ENCODE measurements at regions not wholly inside any gene's neighbourhood (a gene's known extent, or its start where the extent isn't known, plus 50 kb on each side); places are given as distances from the start of the nearest gene placed in this dataset.
A peak's percentile ranks its signal among the peaks of the same experiment; 100 is the strongest.

DNA sequence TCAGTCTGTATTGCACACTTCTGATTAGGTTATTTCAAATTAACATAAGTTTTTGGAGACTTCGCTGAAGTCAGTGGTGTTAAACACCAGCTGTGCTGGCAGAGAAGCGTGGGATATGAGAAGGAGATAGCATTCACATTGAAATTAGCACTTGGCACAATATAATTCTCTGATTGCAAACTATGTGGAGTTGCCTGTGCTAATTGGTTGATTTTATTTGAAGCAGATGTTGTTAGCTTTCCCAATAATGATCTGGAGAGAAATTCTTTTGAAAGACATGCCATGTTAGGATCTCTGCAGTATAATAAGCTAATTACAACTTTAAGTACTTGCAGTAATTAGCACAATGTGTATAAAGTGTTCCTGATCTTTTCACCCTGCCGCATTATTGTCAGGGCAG, 367.4 kb upstream of the ARX start:
- no peak for TF ChIP-seq MYC (IDR thresholded peaks at IDR 0.05; ENCODE audit: low read depth, low read length)
- TF ChIP-seq, protein P1, sequence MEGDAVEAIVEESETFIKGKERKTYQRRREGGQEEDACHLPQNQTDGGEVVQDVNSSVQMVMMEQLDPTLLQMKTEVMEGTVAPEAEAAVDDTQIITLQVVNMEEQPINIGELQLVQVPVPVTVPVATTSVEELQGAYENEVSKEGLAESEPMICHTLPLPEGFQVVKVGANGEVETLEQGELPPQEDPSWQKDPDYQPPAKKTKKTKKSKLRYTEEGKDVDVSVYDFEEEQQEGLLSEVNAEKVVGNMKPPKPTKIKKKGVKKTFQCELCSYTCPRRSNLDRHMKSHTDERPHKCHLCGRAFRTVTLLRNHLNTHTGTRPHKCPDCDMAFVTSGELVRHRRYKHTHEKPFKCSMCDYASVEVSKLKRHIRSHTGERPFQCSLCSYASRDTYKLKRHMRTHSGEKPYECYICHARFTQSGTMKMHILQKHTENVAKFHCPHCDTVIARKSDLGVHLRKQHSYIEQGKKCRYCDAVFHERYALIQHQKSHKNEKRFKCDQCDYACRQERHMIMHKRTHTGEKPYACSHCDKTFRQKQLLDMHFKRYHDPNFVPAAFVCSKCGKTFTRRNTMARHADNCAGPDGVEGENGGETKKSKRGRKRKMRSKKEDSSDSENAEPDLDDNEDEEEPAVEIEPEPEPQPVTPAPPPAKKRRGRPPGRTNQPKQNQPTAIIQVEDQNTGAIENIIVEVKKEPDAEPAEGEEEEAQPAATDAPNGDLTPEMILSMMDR (IDR thresholded peaks at IDR 0.05; ENCODE audit: low read depth, low read length), result no peak
- TF ChIP-seq, protein P2, sequence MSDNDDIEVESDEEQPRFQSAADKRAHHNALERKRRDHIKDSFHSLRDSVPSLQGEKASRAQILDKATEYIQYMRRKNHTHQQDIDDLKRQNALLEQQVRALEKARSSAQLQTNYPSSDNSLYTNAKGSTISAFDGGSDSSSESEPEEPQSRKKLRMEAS (IDR thresholded peaks at IDR 0.05; ENCODE audit: low read depth, low read length), result no peak
- no peak for TF ChIP-seq POLR2A (IDR thresholded peaks at IDR 0.05; ENCODE audit: extremely low read depth, insufficient read length)
- no peak overlapping the region for H3K4me3 ChIP-seq (ENCODE audit: low read depth, low read length)
- no peak for DNase-seq (ENCODE audit: low read depth)

DNA sequence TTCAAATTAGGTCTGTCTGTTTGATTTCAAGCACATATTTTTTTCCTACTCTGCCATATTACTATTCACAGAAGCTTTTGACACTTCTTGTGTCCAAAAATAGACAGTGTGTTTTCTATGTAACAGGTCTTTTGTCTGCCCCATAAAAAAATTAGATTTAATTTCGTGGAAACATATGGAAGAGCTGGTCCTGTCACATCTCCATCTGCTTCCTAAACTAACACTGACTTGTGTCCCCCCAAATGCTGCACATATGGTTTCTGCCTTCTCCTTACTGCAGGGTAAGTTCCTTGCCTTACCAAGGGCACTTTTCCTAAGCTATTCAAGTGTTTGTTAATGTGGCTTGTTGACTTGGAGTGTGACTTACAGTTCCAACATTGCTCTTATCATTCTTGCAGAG, 340.7 kb upstream of the ARX start:
- TF ChIP-seq, protein P1 (IDR thresholded peaks at IDR 0.05; ENCODE audit: low read depth, low read length), result no peak
- TF ChIP-seq, protein P2 (IDR thresholded peaks at IDR 0.05; ENCODE audit: low read depth, low read length), result no peak
- TF ChIP-seq MYC (IDR thresholded peaks at IDR 0.05; ENCODE audit: low read depth, low read length), result no peak
- no peak for TF ChIP-seq POLR2A (IDR thresholded peaks at IDR 0.05; ENCODE audit: extremely low read depth, insufficient read length)
- no peak overlapping the region for H3K4me3 ChIP-seq (ENCODE audit: low read depth, low read length)
- no peak for DNase-seq (ENCODE audit: low read depth)

DNA sequence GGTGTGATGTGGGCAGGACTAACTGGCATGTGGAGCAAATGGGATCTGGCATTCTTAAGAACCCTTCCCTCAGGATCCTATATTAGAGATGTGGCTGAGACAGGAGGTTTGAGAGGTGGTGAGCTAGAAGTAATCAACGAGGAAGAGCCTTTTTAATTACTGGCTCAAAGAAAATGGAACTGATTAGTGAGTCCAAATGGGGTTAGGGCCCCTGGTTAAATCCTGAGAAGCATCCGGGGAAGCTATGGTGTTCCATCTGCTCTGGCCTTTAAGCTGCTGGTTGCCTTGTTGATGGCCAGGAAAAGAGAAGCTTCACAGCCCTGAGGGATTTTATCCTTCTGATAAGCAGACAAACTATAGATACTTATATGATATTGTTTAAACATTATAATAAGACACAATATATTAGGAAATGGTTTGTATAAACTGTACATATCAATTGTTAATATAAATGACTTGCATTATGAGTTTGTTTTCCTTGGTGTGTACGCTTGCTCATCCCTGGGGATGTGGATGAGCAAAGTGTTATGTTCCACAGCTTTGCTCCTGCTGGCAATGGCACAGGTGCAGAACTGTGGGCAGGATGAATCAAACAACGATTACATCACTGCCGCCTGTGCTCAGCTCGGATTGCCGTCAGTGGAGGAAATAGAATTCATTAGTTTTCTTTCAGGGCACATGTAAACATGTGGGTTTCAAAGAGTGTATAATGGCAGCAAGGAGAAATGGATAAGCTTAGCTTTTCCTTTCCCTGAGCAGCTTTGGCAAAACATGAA, 328.6 kb upstream of the ARX start:
- H3K4me3 ChIP-seq (ENCODE audit: low read depth, low read length), result no peak overlapping the region
- DNase-seq (ENCODE audit: low read depth), result no peak
- TF ChIP-seq POLR2A (IDR thresholded peaks at IDR 0.05; ENCODE audit: extremely low read depth, insufficient read length), result no peak
- TF ChIP-seq, protein P1 (IDR thresholded peaks at IDR 0.05; ENCODE audit: low read depth, low read length), result no peak
- TF ChIP-seq, protein P2 (IDR thresholded peaks at IDR 0.05; ENCODE audit: low read depth, low read length), result no peak
- TF ChIP-seq MYC (IDR thresholded peaks at IDR 0.05; ENCODE audit: low read depth, low read length), result no peak

DNA sequence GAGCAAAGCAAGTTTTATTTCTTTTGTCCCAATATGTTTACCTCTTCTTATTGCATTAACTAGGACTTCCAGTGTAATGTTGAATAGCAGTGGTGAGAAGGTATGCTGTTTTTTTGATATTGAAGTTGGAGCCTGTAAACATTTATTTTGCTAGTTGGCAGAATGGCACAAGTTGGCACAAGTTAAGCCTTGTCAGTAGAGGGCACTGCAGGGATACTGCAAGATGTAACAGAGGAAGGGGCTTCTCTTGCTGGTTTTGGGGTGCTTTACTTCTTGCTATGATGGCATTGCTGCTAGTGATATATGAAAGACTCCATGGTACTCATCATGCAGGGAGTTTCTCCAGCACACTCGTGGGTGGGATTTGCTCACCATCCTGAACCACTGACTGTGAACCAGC, 327.3 kb upstream of the ARX start:
- no peak for TF ChIP-seq MYC (IDR thresholded peaks at IDR 0.05; ENCODE audit: low read depth, low read length)
- no peak for TF ChIP-seq POLR2A (IDR thresholded peaks at IDR 0.05; ENCODE audit: extremely low read depth, insufficient read length)
- TF ChIP-seq, protein P2 (IDR thresholded peaks at IDR 0.05; ENCODE audit: low read depth, low read length), result no peak
- TF ChIP-seq, protein P1 (IDR thresholded peaks at IDR 0.05; ENCODE audit: low read depth, low read length), result no peak
- no peak for DNase-seq (ENCODE audit: low read depth)
- no peak overlapping the region for H3K4me3 ChIP-seq (ENCODE audit: low read depth, low read length)

DNA sequence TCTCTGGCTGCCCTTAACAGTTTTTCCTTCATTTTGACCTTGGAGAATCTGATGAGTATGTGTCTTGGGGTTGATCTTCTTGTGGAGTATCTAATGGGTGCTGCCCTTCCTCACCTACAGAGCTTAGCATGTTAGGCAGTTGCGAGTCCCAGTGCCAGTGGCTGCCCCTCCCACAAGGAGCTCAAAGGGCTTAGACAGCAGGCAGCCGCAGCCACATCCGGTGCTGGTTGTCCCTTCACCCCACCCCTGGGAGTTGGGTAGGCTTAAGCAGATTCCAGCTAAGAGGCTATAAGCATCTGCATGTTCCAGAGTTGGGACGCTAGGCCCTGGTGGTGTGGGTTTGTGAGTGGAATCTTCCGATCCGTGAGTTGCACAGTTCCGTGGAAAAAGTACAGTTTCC, 322.1 kb upstream of the ARX start:
- no peak overlapping the region for H3K4me3 ChIP-seq (ENCODE audit: low read depth, low read length)
- DNase-seq (ENCODE audit: low read depth), result peak; percentile 40
- TF ChIP-seq POLR2A (IDR thresholded peaks at IDR 0.05; ENCODE audit: extremely low read depth, insufficient read length) (no peak), MYC (IDR thresholded peaks at IDR 0.05; ENCODE audit: low read depth, low read length) (no peak)
- TF ChIP-seq, protein P1 (IDR thresholded peaks at IDR 0.05; ENCODE audit: low read depth, low read length), result no peak
- TF ChIP-seq, protein P2 (IDR thresholded peaks at IDR 0.05; ENCODE audit: low read depth, low read length), result no peak
